ENCODE measurements at regions not wholly inside any gene's neighbourhood (a gene's known extent, or its start where the extent isn't known, plus 50 kb on each side); places are given as distances from the start of the nearest gene placed in this dataset.

GRCh38 chr14:97726676-97727075 is 929.5 kb downstream of the VRK1 start:
- no peak for DNase-seq (ENCODE audit: low read depth)

GRCh38 chr14:97730706-97731105 is 933.5 kb downstream of the VRK1 start:
- no peak for DNase-seq (ENCODE audit: low read depth)

- DNase-seq (ENCODE audit: low read depth): no peak
These were observed 934.6 kb downstream of the VRK1 start for GRCh38 chr14:97731800-97732199.

DNA sequence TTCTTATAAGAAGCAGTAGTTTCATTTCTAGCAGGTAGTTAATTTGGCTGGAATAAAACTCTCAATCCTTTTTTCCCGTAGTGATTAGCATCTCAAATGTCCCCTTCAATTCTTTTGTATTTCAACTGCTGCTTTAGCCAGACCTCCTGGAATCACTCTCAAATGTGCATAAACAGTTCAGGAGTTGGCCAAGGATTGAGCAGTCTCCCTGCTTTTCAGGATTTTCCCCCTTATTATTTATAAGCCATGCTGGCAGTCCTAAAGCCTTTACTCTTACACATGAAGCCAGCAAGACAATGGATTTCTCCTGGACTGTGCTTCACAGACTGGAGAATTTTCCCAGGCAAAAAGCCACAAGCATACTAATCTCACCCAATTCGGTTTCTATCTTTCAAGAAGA is 950.1 kb downstream of the VRK1 start:
- no peak for DNase-seq (ENCODE audit: low read depth)

DNA sequence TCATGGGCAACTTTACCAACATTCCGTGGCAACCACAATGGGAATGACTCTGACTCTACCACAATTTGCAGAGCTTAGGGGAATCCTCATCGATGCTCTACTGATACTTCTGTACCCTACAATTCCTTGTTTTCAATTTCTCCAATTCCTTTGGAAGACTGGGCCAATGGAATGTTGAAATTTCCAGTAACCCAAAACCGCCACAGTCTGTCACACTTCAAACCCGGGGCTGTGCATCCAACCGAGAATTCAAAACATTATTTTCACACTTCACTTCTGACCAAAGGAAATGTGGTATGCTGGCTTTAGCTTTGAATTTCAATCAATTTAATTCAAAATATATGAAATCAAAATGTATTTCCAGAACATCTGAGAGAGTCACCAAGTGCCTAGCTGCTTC is 951.4 kb downstream of the VRK1 start:
- no peak for DNase-seq (ENCODE audit: low read depth)

DNA sequence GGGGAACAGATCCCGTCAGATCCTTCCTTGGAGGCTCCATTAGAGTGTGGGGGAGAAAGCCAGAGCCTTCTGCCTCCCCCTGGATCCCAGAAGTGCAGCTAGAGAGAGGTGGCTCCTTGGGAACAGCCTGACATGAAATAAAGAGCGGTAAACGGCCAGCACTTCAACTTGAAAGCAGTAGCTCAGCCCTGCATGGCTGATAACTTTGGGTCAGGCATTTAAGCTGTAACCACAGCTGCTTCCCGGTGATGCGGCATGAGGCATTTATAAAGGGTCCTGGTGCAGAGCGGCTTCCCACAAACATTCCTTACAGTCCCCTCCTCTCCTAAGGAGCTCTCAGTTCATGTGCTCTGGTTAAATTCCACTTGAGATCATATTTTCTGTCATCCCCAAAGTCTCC is 960.3 kb downstream of the VRK1 start:
- DNase-seq (ENCODE audit: low read depth): no peak

- no peak for DNase-seq (ENCODE audit: low read depth)
These were observed 962.9 kb downstream of the VRK1 start for GRCh38 chr14:97760050-97760449.

DNA sequence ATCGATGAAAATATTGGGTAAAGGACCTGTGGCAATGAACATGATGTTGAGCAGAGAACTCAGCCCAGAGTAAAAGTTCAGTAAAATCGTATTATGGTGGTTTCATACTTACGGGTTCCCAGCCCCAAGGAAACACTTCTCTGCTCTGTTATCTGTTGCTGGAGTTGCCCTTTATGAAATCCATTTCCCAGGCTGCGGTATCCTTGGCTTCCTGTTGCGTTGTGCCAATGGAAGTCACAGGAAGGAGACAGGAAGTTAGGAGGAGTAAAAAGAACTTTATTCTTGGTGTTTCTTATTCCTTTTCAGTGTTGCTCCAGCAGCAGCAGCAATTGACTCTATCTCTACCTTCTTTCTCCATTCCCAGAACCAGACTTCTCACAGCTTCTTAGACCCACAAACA is 965.2 kb downstream of the VRK1 start:
- no peak for DNase-seq (ENCODE audit: low read depth)

GRCh38 chr14:97771340-97772045 is 974.3 kb downstream of the VRK1 start:
- no peak for DNase-seq (ENCODE audit: low read depth)

GRCh38 chr14:97773598-97773997 is 976.4 kb downstream of the VRK1 start:
- DNase-seq (ENCODE audit: low read depth): no peak

- no peak for DNase-seq (ENCODE audit: low read depth)
These were observed 979.8 kb downstream of the VRK1 start for GRCh38 chr14:97776890-97777558.

DNA sequence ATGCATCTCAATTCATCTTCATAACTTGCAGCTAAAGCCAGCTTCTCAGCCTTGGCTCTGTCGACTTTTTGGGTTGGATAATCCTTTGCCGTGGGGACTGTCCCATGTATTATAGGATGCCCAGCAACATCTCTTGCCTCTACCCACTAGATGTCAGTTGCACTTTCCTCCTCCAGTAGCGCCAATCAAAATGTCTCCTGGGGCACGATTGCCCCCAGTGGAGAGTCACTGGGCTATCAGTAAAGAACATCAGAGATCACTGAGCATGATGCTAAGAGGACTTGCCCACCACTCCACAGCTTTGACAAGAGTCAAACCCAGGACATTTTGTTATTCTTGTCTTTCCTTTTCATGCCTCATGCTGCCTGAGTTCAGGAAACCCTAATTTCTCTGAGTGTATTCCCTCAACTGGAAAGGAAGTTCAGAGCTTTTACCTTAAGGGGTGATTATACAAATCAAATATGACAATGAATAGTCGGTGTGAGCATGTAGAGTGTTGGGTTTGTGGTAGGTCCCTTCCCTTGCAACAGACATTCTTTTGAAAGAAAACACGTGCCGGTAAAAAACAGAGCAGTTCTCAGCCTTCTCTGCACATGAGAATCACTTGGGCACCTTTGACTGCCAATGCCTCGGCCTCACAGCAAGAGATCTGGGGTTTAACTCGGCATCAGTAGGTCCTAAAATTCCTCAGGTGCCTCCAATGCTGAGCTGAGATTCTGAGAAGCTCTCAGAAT is 980.6 kb downstream of the VRK1 start:
- no peak for DNase-seq (ENCODE audit: low read depth)

- no peak for DNase-seq (ENCODE audit: low read depth)
These were observed 982.0 kb downstream of the VRK1 start for GRCh38 chr14:97779140-97779539.

DNA sequence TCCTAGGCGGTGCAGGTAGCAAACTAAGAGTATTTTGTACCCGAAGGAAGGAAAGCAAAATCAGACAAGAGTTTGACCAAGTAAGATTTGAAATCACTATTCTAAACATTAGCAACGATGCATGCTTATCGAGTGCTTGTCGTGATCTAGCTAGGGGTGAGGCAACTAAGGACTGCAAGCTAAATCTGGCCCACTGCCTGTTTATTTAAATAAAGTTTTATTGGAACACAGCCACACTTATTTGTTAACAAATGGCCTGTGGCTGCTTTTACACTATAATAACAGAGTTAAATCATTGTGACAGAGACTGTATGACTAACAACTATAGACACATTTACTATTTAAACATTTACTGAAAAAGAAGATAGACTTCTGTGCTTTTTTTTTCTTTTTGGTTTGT is 983.6 kb downstream of the VRK1 start:
- no peak for DNase-seq (ENCODE audit: low read depth)

- no peak for DNase-seq (ENCODE audit: low read depth)
These were observed 984.8 kb downstream of the VRK1 start for GRCh38 chr14:97781961-97782360.

DNA sequence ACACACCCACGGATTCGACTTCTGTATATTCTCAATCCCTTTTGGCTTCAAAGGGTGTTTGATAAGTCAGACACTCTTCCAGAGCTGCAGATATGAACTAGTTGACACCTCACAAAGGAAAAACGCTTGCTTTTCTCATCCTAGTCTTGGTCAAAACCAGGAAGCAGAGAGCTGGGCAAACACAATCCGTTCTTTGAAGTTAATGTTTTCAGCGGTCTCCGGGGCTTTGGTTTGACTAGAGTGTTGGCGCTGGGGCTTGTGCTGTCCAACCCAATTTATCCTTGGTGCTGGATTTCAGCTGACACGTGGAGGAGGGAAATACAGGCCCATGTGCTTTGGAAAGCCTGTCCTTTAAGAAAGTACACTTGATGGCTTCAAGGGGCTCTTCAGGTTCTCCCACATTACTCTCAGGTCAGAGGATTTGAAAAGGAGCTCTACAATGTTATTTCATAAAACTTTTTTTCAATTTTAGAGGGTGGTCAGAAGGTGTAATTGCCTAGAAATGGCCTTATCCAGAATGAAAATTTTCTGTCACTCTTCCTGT is 985.8 kb downstream of the VRK1 start:
- no peak for DNase-seq (ENCODE audit: low read depth)

DNA sequence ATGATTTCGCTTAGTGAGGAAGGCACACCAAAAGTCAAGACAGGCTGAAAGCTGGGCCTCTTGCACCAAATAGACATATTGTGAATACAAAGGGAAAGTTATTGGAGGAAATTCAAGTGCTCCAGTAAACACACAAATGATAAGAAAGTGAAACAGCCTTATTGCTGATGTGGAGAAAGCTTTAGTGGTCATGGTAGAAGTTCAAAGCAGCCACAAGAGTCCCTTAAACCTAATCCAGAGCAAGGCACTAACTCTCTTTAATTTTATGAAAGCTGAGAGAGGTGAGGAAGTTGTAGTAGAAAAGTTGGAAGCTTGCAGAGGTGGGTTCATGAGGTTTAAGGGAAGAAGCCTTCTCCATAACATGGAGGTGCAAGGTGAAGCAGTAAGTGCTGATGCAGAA is 988.3 kb downstream of the VRK1 start:
- DNase-seq (ENCODE audit: low read depth): no peak

DNA sequence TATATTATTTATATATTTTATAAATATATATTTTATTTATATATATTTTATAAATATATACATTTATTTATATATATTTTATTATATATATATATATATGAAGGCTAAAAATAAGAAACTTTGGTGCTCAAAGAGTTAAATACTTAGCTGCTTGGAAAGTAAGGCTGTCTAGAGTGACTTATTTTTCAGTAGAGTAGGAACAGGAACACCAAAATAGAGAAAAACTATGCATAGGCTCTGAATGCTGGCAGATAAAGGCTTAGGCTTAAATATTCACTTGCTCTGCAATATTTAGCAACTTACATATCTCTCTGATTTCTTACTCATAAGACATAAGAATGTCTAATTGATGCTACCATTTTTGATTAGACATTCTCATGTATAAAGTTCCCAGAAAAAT is 991.2 kb downstream of the VRK1 start:
- no peak for DNase-seq (ENCODE audit: low read depth)

DNA sequence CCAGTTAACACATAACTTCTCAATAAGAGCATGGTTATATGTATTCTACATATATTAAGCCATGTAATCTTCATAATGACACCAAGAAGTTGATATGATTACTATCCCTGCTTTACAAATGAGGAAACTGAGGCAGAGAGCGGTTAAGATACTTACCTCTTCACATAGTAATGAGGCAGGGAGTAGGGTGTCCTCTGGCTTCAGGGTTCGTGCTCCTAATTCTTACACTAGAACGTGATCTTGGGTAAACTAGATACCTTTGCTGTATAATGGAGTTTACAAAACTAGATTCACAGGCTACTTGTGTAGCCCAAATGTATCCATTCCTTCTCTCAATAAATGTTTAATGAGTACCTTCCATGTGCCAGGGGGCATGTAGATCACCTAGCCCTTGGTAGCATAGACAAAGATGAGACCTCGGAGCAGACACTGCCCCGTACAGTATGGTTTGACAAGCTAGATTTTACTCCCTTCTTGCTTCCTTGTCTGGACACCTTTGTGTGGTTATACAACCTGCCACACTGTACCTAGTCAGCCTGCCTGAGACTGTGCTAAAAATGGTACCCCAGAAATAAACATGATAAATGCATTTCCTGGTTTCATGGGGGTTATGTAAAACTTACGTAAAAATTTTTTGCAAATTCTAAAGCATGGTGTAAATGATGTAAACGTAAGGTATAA is 991.8 kb downstream of the VRK1 start:
- DNase-seq (ENCODE audit: low read depth): no peak

GRCh38 chr14:97791072-97791471 is 993.9 kb downstream of the VRK1 start:
- DNase-seq (ENCODE audit: low read depth): no peak

DNA sequence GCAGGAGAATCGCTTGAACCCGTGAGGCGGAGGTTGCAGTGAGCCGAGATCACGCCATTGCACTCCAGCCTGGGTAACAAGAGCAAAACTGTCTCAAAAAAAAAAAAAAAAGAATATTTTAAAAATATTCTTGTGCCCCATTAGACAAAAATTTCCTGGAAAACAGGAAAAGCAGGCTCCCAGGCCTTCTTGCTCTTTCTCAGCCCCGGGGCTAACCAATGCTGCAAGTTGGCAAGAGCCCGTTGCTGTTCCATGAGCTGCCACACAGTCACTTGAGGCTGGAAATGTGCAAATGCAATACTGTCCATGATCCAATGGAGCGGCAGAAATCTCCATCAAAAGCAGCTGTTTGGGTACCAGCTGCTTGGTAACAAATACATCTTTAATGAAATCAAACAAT is 994.7 kb downstream of the VRK1 start:
- DNase-seq (ENCODE audit: low read depth): no peak

DNA sequence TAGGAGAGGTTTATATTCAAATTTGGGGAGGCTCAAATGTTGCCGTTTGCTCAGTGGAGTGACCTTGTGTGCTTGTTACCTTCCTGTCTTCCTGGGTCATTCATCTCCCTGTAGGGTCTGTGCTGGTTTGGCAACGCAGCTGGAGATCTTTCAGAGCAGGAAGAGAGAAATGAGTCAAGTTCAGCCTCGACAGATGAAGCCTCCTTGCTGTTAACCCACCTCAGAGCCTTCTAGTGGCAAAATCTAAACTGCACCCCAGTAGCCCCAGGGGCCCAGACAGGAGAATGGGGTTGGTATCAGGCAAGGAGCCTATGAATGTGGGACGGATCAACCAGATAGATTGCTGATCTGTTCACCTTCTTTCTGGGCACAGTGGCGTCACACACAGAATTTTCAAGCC is 999.3 kb downstream of the VRK1 start:
- no peak for DNase-seq (ENCODE audit: low read depth)

- no peak for DNase-seq (ENCODE audit: low read depth)
These were observed 1001.0 kb downstream of the VRK1 start for GRCh38 chr14:97798176-97798575.

Measured in T-helper 22 cell (primary cell).